ENCODE measurements at regions not wholly inside any gene's neighbourhood (a gene's known extent, or its start where the extent isn't known, plus 50 kb on each side); places are given as distances from the start of the nearest gene placed in this dataset.

GRCh38 chr21:27806281-27806680 is 839.4 kb upstream of the ADAMTS5 start:
- H3K4me3 ChIP-seq (ENCODE audit: low read depth, low read length), result no peak overlapping the region
- no peak for DNase-seq (ENCODE audit: low read depth)
- no peak for TF ChIP-seq CTCF (IDR thresholded peaks at IDR 0.05; ENCODE audit: insufficient read depth, low read length)

GRCh38 chr21:27805696-27806095 is 838.8 kb upstream of the ADAMTS5 start:
- no peak overlapping the region for H3K4me3 ChIP-seq (ENCODE audit: low read depth, low read length)
- no peak for DNase-seq (ENCODE audit: low read depth)
- TF ChIP-seq CTCF (IDR thresholded peaks at IDR 0.05; ENCODE audit: insufficient read depth, low read length), result no peak

- no peak overlapping the region for H3K4me3 ChIP-seq (ENCODE audit: low read depth, low read length)
- no peak for TF ChIP-seq CTCF (IDR thresholded peaks at IDR 0.05; ENCODE audit: insufficient read depth, low read length)
- DNase-seq (ENCODE audit: low read depth), result peak; percentile 53
These were observed 837.6 kb upstream of the ADAMTS5 start for GRCh38 chr21:27804515-27804914.

GRCh38 chr21:27803571-27803970 is 836.7 kb upstream of the ADAMTS5 start:
- no peak for TF ChIP-seq CTCF (IDR thresholded peaks at IDR 0.05; ENCODE audit: insufficient read depth, low read length)
- peak; percentile 22 for DNase-seq (ENCODE audit: low read depth)

GRCh38 chr21:27802816-27803475 is 836.1 kb upstream of the ADAMTS5 start:
- no peak overlapping the region for H3K4me3 ChIP-seq (ENCODE audit: low read depth, low read length)
- TF ChIP-seq CTCF (IDR thresholded peaks at IDR 0.05; ENCODE audit: insufficient read depth, low read length), result peak; percentile 58
- peak; percentile 46 for DNase-seq (ENCODE audit: low read depth)

More at GRCh38 chr21:27803571-27803970, 836.7 kb upstream of the ADAMTS5 start:
- H3K4me3 ChIP-seq (ENCODE audit: low read depth, low read length), result no peak overlapping the region

DNA sequence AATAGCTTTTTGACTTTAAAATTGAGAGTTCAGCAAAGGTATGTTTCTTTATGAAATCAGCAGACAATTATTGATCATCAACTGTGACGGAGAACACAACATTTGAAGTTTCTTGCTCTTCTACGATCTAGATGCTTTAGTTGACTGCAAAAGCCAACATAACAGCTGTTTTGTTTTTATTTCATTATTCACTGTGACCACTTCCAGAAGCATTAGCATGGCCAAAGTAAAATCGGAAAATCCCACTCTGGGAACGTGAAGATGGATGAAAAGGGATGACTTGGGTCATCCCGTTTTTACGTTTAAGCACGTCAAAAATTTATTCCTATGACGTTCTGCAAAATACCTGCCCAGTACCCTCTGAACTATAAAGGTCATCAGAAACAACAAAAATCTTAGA is 833.0 kb upstream of the ADAMTS5 start:
- DNase-seq (ENCODE audit: low read depth), result peak; percentile 39
- H3K4me3 ChIP-seq (ENCODE audit: low read depth, low read length), result no peak overlapping the region
- TF ChIP-seq CTCF (IDR thresholded peaks at IDR 0.05; ENCODE audit: insufficient read depth, low read length), result no peak

DNA sequence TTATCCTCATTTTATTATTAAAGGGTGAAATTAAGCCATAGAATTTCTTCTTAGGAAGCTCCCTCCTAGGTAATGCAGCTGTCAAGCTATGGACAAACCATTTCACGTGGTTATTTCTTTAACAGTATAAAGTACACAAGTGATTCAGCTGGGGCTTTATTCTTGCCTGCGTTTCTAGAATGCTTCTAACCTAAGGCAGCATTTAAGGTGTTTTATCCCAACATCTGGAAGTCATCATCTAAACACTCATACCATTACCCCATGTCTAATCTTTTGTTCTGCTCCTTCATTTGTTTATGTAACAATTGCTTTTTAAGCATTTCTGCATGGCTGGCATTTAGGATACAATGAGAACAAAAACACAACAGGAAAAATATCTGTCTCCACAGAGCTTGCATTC is 829.2 kb upstream of the ADAMTS5 start:
- peak; percentile 84 for DNase-seq (ENCODE audit: low read depth)
- H3K4me3 ChIP-seq (ENCODE audit: low read depth, low read length), result no peak overlapping the region
- no peak for TF ChIP-seq CTCF (IDR thresholded peaks at IDR 0.05; ENCODE audit: insufficient read depth, low read length)
